SU-DHL-6 (cell line): ENCODE measurements at regions not wholly inside any gene's neighbourhood (a gene's known extent, or its start where the extent isn't known, plus 50 kb on each side); places are given as distances from the start of the nearest gene placed in this dataset.

Source experiments
- EZH2phosphoT487 ChIP-seq: fragments of 200-600 bp; sonication (generic), shearing (Covaris generic); conservative IDR thresholded peaks from 2 replicates; pipeline ENCODE4 v1.6.1; 2018; ENCODE audit warnings: mild to moderate bottlenecking, antibody characterized with exemption, low read length, moderate library complexity, mixed read lengths
- TF ChIP-seq, protein P1 (sequence below): fragments of 200-600 bp; sonication (generic); IDR thresholded peaks from one replicate; pipeline ENCODE4 v1.5.1; 2017; ENCODE audit warnings: antibody characterized with exemption, mild to moderate bottlenecking, low read length, moderate library complexity; ENCODE audit not compliant: insufficient read depth, poor library complexity, severe bottlenecking

- TF ChIP-seq, protein P1, sequence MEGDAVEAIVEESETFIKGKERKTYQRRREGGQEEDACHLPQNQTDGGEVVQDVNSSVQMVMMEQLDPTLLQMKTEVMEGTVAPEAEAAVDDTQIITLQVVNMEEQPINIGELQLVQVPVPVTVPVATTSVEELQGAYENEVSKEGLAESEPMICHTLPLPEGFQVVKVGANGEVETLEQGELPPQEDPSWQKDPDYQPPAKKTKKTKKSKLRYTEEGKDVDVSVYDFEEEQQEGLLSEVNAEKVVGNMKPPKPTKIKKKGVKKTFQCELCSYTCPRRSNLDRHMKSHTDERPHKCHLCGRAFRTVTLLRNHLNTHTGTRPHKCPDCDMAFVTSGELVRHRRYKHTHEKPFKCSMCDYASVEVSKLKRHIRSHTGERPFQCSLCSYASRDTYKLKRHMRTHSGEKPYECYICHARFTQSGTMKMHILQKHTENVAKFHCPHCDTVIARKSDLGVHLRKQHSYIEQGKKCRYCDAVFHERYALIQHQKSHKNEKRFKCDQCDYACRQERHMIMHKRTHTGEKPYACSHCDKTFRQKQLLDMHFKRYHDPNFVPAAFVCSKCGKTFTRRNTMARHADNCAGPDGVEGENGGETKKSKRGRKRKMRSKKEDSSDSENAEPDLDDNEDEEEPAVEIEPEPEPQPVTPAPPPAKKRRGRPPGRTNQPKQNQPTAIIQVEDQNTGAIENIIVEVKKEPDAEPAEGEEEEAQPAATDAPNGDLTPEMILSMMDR: no peak
- TF ChIP-seq EZH2phosphoT487: no peak
Measured at GRCh38 chr15:70336425-70337009, 238.8 kb upstream of the TLE3 start.
